ENCODE measurements at regions not wholly inside any gene's neighbourhood (a gene's known extent, or its start where the extent isn't known, plus 50 kb on each side); places are given as distances from the start of the nearest gene placed in this dataset.

GRCh38 chr18:45119876-45120275 is 439.2 kb downstream of the SETBP1 start:
- Histone ChIP-seq H3K27me3 (ENCODE audit: insufficient read depth, low read length) (no peaks in the 10 kb centered on the region), H4K20me1 (ENCODE audit: insufficient read depth) (no peaks in the 10 kb centered on the region), H2AFZ (ENCODE audit: low read depth, low read length, poor library complexity, severe bottlenecking) (no peak overlapping the region), H3K4me3 (replicated peaks in 1 of 2; ENCODE audit: low read depth in 1 of 2, low read length in 2 of 2) (no peak overlapping the region), H3K4me2 (ENCODE audit: low read length) (no peak overlapping the region), H3K9me3 (ENCODE audit: control insufficient read depth in 1 of 2, insufficient read depth in 1 of 2, low read depth in 1 of 2, low read length in 2 of 2) (peaks cover 5 to 17% of the 10 kb centered on the region in 2 experiments; a peak in 2 of 4 replicates), H3K36me3 (ENCODE audit: control insufficient read depth in 1 of 2, insufficient read depth in 2 of 2, low read length in 2 of 2) (no peaks in the 10 kb centered on the region), H3K9me2 (ENCODE audit: insufficient read depth) (no peaks in the 10 kb centered on the region), H3K27ac (ENCODE audit: low read depth, low read length) (no peak overlapping the region), H3K4me1 (ENCODE audit: control insufficient read depth in 1 of 2, insufficient read depth in 2 of 2, low read length in 2 of 2) (no peaks in the 10 kb centered on the region), H3K79me2 (ENCODE audit: insufficient read depth, low read length) (no peaks in the 10 kb centered on the region), H3K9ac (ENCODE audit: low read length) (no peak overlapping the region)
- TF ChIP-seq ZFX (IDR thresholded peaks at IDR 0.05) (no peak), CEBPB (IDR thresholded peaks at IDR 0.05; ENCODE audit: low read depth) (no peak), EGR1 (IDR thresholded peaks at IDR 0.05; ENCODE audit: low read depth) (no peak), JUND (IDR thresholded peaks at IDR 0.05) (no peak), EZH2 (IDR thresholded peaks at IDR 0.05) (no peak), ZNF274 (IDR thresholded peaks at IDR 0.05; ENCODE audit: low read depth, low read length) (no peak), ATF3 (IDR thresholded peaks at IDR 0.05) (no peak), MAX (IDR thresholded peaks at IDR 0.05) (no peak), SIN3A (IDR thresholded peaks at IDR 0.05; ENCODE audit: low read depth) (no peak), ELF1 (IDR thresholded peaks at IDR 0.05; ENCODE audit: borderline replicate concordance, low read depth) (no peak), YY1 (IDR thresholded peaks at IDR 0.05; ENCODE audit: extremely low read depth, insufficient replicate concordance, low read depth, low read length) (no peak), CTCF (IDR thresholded peaks at IDR 0.05 in 2 of 3, conservative IDR thresholded peaks at IDR 0.05 in 1 of 3; ENCODE audit: borderline replicate concordance in 1 of 3, insufficient read depth in 1 of 3, low read depth in 2 of 3, low read length in 2 of 3) (no peak), RAD21 (IDR thresholded peaks at IDR 0.05; ENCODE audit: low read depth) (no peak), FOSL1 (IDR thresholded peaks at IDR 0.05; ENCODE audit: low read depth) (no peak), ZBTB33 (IDR thresholded peaks at IDR 0.05; ENCODE audit: extremely low read depth, insufficient replicate concordance, low read length) (no peak), SRF (IDR thresholded peaks at IDR 0.05; ENCODE audit: low read depth) (no peak), REST (IDR thresholded peaks at IDR 0.05; ENCODE audit: low read depth) (no peak)
- DNase-seq (ENCODE audit: low read depth, low spot score): no peak
- ChIA-PET CTCF (no interaction called here), POLR2A (no interaction called here), RAD21 (ENCODE audit: low non-redundant PET in 1 of 2, low total read pairs in 2 of 2, uncharacterized antibody in 2 of 2, unreplicated experiment in 2 of 2) (no interaction called here)
- ATAC-seq: no peak
- intact Hi-C loops (cut with micrococcal nuclease): no loop called here
- no TSS peak for BruUV-seq (replicated peaks)
